Endothelial cell of umbilical vein (primary cell): ENCODE measurements at regions not wholly inside any gene's neighbourhood (a gene's known extent, or its start where the extent isn't known, plus 50 kb on each side); places are given as distances from the start of the nearest gene placed in this dataset.

Experiments used
- BruUV-seq: library from RNA; stranded (reverse); fragments of 400-500 nt; replicated peaks from 2 replicates; lab custom pipeline; 2021; lab: Mats Ljungman, UMichigan
- CTCF ChIA-PET: fragments of 300-600, 350-600 bp; sonication (Branson Sonifier 250); formaldehyde crosslinking; loops from one replicate; lab custom pipeline; 2021; ENCODE audit warnings: antibody characterized with exemption, inconsistent platforms; lab: Charles Lee
- POLR2A ChIA-PET: fragments of 300-600, 350-600 bp; sonication (Branson Sonifier 250); formaldehyde crosslinking; loops from one replicate; lab custom pipeline; 2021; ENCODE audit warnings: antibody characterized with exemption, inconsistent platforms; lab: Charles Lee
- DNase-seq: peaks from one replicate; pipeline ENCODE4 v3.0.0-alpha.2; 2011; ENCODE audit warnings: low read depth, low spot score
- FAIRE-seq: peaks from 2 replicates; lab custom pipeline; 2011; peaks lifted over from hg19 to GRCh38; lab: Jason Lieb, UNC
- H2AFZ ChIP-seq: 2 replicates; pipeline ENCODE4 v1.6.0; 2012; ENCODE audit warnings: low read depth, low read length, control low read depth, inconsistent platforms
- H3K27ac ChIP-seq: 2 replicates; pipeline ENCODE4 v1.5.1; 2011; ENCODE audit warnings: low read depth, mild to moderate bottlenecking, control low read depth, low read length, moderate library complexity; ENCODE audit not compliant: insufficient read depth
- H3K27me3 ChIP-seq, 2 experiments: 2 replicates each; pipeline versions ENCODE4 v1.6.0 to v1.6.1; 2011; ENCODE audit warnings: low read length in 2 of 2, mixed read lengths in 1 of 2; ENCODE audit not compliant: control insufficient read depth in 2 of 2, insufficient read depth in 2 of 2
- H3K36me3 ChIP-seq, 2 experiments: 2 replicates in 1 of 2; 3 replicates in 1 of 2; pipeline ENCODE4 v1.5.1; 2011; ENCODE audit warnings: low read length in 2 of 2, mild to moderate bottlenecking in 1 of 2, moderate library complexity in 1 of 2; ENCODE audit not compliant: control insufficient read depth in 2 of 2, insufficient read depth in 2 of 2; ENCODE audit errors: extremely low read depth in 1 of 2
- H3K4me1 ChIP-seq: 3 replicates; pipeline ENCODE4 v1.5.1; 2011; ENCODE audit warnings: mild to moderate bottlenecking, low read length; ENCODE audit not compliant: control insufficient read depth, insufficient read depth; ENCODE audit errors: extremely low read depth
- H3K4me2 ChIP-seq: 2 replicates; pipeline ENCODE4 v1.6.1; 2011; ENCODE audit warnings: low read length, control low read depth, mixed read lengths; ENCODE audit not compliant: insufficient read depth
- H3K4me3 ChIP-seq, 3 experiments: fragments of 200-600 bp in 1 of 3; sonication (generic), shearing (Covaris generic) in 1 of 3; replicated peaks in 1 of 3; 2 replicates each; pipeline ENCODE4 v1.5.1; 2011 to 2016; ENCODE audit warnings: control low read depth in 3 of 3, low read length in 3 of 3, mild to moderate bottlenecking in 2 of 3, inconsistent platforms in 1 of 3, low read depth in 1 of 3, moderate library complexity in 1 of 3; ENCODE audit not compliant: insufficient read depth in 1 of 3
- H3K79me2 ChIP-seq: 2 replicates; pipeline ENCODE4 v1.6.0; 2012; ENCODE audit warnings: low read length, inconsistent platforms; ENCODE audit not compliant: control insufficient read depth, insufficient read depth
- H3K9ac ChIP-seq: replicated peaks from 2 replicates; pipeline ENCODE3; 2011; ENCODE audit warnings: low read length, control low read depth; ENCODE audit not compliant: insufficient read depth; ENCODE audit errors: extremely low read depth
- H3K9me1 ChIP-seq: replicated peaks from 3 replicates; pipeline ENCODE4 v1.6.0; 2011; ENCODE audit warnings: mild to moderate bottlenecking, low read length; ENCODE audit not compliant: control insufficient read depth, insufficient read depth; ENCODE audit errors: extremely low read depth
- H3K9me3 ChIP-seq: replicated peaks from 2 replicates; pipeline ENCODE4 v1.5.1; 2012; ENCODE audit warnings: low read length, inconsistent platforms; ENCODE audit not compliant: control insufficient read depth, insufficient read depth
- H4K20me1 ChIP-seq: replicated peaks from 2 replicates; pipeline ENCODE3; 2011; ENCODE audit warnings: mild to moderate bottlenecking, low read length; ENCODE audit not compliant: control insufficient read depth, insufficient read depth; ENCODE audit errors: extremely low read depth
- EZH2 ChIP-seq: IDR thresholded peaks from 2 replicates; pipeline ENCODE4 v1.6.1; 2012; ENCODE audit warnings: borderline replicate concordance, low read depth, mild to moderate bottlenecking, moderate library complexity, low read length, inconsistent platforms; ENCODE audit not compliant: severe bottlenecking
- FOS ChIP-seq: IDR thresholded peaks from 2 replicates; pipeline ENCODE4 v1.6.1; 2011; ENCODE audit warnings: mild to moderate bottlenecking, low read length, moderate library complexity, borderline replicate concordance; ENCODE audit not compliant: insufficient read depth
- GATA2 ChIP-seq: IDR thresholded peaks from 2 replicates; pipeline ENCODE4 v1.7.0; 2011; ENCODE audit warnings: low read depth, mild to moderate bottlenecking, moderate library complexity, mixed read lengths, low read length; ENCODE audit not compliant: insufficient read length, insufficient read depth
- JUN ChIP-seq: IDR thresholded peaks from 2 replicates; pipeline ENCODE4 v1.6.1; 2011; ENCODE audit warnings: borderline replicate concordance, low read depth; ENCODE audit not compliant: insufficient read length, insufficient read depth
- MAX ChIP-seq: IDR thresholded peaks from 2 replicates; pipeline ENCODE4 v1.6.1; 2011; ENCODE audit not compliant: insufficient read depth, insufficient read length
- MYC ChIP-seq: IDR thresholded peaks from one replicate; pipeline ENCODE4 v1.6.1; 2011; ENCODE audit warnings: mild to moderate bottlenecking, low read depth, low read length
- POLR2A ChIP-seq: IDR thresholded peaks from 2 replicates; pipeline ENCODE4 v1.6.1; 2012; ENCODE audit warnings: low read depth, mild to moderate bottlenecking, control low read depth, low read length
- POLR2AphosphoS5 ChIP-seq: IDR thresholded peaks from 2 replicates; pipeline ENCODE4 v1.6.1; 2012; ENCODE audit warnings: low read depth, mild to moderate bottlenecking, control low read depth, low read length, moderate library complexity; ENCODE audit not compliant: insufficient read depth
- dilution Hi-C: fragments of 300-500 bp; cut with MboI; formaldehyde crosslinking; loops from one replicate; pipeline ENCODE4 v1.15.0; 2019; ENCODE audit warnings: low sequenced_read_pairs; ENCODE audit not compliant: extremely low pct_ligation_motif_present
- intact Hi-C: fragments of 100-400 bp; cut with micrococcal nuclease; formaldehyde crosslinking; loops from one replicate; pipeline ENCODE4 v1.10.0; 2022
- TF ChIP-seq, protein P1 (sequence below), 2 donors: IDR thresholded peaks; 1 replicate in 1 of 2; 2 replicates in 1 of 2; pipeline ENCODE4 v1.5.1; 2011; ENCODE audit warnings: low read length in 2 of 2, mild to moderate bottlenecking in 2 of 2, moderate library complexity in 2 of 2, control low read depth in 1 of 2, inconsistent platforms in 1 of 2, low read depth in 1 of 2; ENCODE audit not compliant: insufficient read depth in 1 of 2; ENCODE audit errors: extremely low read depth in 1 of 2

DNA sequence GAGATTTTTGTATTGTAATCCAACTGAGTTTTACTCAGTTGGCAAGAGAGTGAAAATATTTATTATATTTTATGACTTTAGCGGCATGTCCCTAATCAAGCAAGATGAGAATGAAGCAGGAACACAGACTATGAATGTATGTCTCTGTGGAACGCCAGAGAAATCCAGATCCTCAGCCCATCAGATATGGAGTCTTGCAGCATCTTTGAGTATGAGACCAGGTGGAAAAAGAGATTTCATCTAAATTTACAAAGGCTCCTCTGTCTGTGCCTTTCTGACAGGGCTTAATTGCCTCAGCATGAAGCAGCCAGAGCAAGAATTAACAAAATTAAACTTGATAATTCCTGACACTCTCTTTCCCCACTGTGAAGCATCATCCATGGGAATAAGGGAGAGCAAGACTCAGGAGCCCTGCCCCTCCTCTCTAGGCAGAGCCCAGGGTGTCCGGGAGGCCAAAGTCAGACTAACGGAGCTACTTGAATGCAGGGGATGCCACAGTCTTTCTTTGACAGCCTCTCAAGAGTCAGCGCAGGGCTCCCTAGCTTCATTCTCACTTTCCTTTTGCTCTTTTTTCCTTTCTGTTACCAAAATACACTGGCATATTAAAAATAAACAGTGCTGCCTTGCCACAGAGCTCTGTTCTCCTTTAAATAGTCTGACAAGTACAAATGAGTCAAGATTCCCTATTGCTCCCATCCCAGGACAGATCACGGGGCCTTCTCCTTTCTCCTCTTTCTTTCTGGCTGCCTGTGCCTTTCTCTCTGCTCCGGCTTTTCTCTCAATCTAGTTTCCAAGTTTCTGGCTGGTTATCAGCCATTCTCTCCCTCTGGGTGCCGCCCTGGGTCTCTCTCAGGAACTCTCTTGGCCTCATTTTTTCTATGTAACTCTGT lies 132.2 kb upstream of the INHBA start:
- dilution Hi-C loops (no loop called here), intact Hi-C loops (no loop called here)
- H3K36me3 ChIP-seq: no peaks in the 10 kb centered on the region
- no peaks in the 10 kb centered on the region for H3K79me2 ChIP-seq
- no peak overlapping the region for H3K27ac ChIP-seq
- no peaks in the 10 kb centered on the region for H3K9me3 ChIP-seq
- H4K20me1 ChIP-seq: no peaks in the 10 kb centered on the region
- POLR2A ChIA-PET: no interaction called here
- TF ChIP-seq GATA2 (no peak), EZH2 (no peak), MAX (no peak), POLR2AphosphoS5 (no peak), MYC (no peak), POLR2A (no peak), FOS (no peak), JUN (no peak)
- TF ChIP-seq, protein P1, sequence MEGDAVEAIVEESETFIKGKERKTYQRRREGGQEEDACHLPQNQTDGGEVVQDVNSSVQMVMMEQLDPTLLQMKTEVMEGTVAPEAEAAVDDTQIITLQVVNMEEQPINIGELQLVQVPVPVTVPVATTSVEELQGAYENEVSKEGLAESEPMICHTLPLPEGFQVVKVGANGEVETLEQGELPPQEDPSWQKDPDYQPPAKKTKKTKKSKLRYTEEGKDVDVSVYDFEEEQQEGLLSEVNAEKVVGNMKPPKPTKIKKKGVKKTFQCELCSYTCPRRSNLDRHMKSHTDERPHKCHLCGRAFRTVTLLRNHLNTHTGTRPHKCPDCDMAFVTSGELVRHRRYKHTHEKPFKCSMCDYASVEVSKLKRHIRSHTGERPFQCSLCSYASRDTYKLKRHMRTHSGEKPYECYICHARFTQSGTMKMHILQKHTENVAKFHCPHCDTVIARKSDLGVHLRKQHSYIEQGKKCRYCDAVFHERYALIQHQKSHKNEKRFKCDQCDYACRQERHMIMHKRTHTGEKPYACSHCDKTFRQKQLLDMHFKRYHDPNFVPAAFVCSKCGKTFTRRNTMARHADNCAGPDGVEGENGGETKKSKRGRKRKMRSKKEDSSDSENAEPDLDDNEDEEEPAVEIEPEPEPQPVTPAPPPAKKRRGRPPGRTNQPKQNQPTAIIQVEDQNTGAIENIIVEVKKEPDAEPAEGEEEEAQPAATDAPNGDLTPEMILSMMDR (IDR thresholded peaks at IDR 0.05; ENCODE audit: extremely low read depth in 1 of 2, insufficient read depth in 1 of 2, low read depth in 1 of 2, low read length in 2 of 2): no peak
- H3K9ac ChIP-seq: no peak overlapping the region
- no peak overlapping the region for H3K4me3 ChIP-seq
- BruUV-seq: no TSS peak
- no peaks in the 10 kb centered on the region for H3K9me1 ChIP-seq
- FAIRE-seq (no peak), DNase-seq (no peak)
- no peak overlapping the region for H3K4me2 ChIP-seq
- H3K27me3 ChIP-seq: no peaks in the 10 kb centered on the region
- no peak overlapping the region for H2AFZ ChIP-seq
- CTCF ChIA-PET: no interaction called here
- no peaks in the 10 kb centered on the region for H3K4me1 ChIP-seq
